ENCODE measurements at regions not wholly inside any gene's neighbourhood (a gene's known extent, or its start where the extent isn't known, plus 50 kb on each side); places are given as distances from the start of the nearest gene placed in this dataset.

- FAIRE-seq (no peak), DNase-seq (ENCODE audit: low spot score) (no peak), ATAC-seq (no peak)
- no peak overlapping the region for H3K4me3 ChIP-seq (replicated peaks in 1 of 3; ENCODE audit: insufficient read depth in 1 of 3, low read depth in 2 of 3, low read length in 3 of 3)
- 5% methylated on average over 1 of the region's 1 CpG for WGBS (ENCODE audit: low lambda C conversion rate)
- peaks cover 81% of the 10 kb centered on the region for H3K9me3 ChIP-seq (ENCODE audit: low read length)
- no peaks in the 10 kb centered on the region for H3K79me2 ChIP-seq (ENCODE audit: insufficient read depth, low read length)
- no peak overlapping the region for H2AFZ ChIP-seq (ENCODE audit: low read length)
- H3K4me2 ChIP-seq (ENCODE audit: low read depth, low read length): no peak overlapping the region
- H3K27me3 ChIP-seq (ENCODE audit: control insufficient read depth in 1 of 2, insufficient read depth in 2 of 2, low read length in 2 of 2): no peaks in the 10 kb centered on the region
- BruUV-seq (replicated peaks): no TSS peak
- H3K4me1 ChIP-seq (ENCODE audit: insufficient read depth, low read length): no peaks in the 10 kb centered on the region
- no peak overlapping the region for H3K27ac ChIP-seq (ENCODE audit: extremely low read length, insufficient read depth, low read length)
- H4K20me1 ChIP-seq (ENCODE audit: insufficient read depth, low read length): no peaks in the 10 kb centered on the region
- no peak for TF ChIP-seq JUND (CRISPR knock-in tag; IDR thresholded peaks at IDR 0.05)
- ChIA-PET CTCF (ENCODE audit: low intra/inter-chr PET ratio, low total read pairs) (no interaction called here), POLR2A (no interaction called here)
- no peak overlapping the region for H3K9ac ChIP-seq (ENCODE audit: insufficient read depth, low read depth, low read length)
- in situ Hi-C loops (cut with HindIII; ENCODE audit: extremely low pct_ligation_motif_present, low pct_unique_long_range_greater_than_20kb) (no loop called here), intact Hi-C loops (cut with micrococcal nuclease; ENCODE audit: unreplicated experiment) (loop anchor here (5.0 kb wide), 1 partner anchor 1627 kb away; no protein-coding TSS in a partner anchor)
- H3K36me3 ChIP-seq (replicated peaks in 1 of 2; ENCODE audit: control insufficient read depth in 1 of 2, insufficient read depth in 2 of 2, low read length in 2 of 2): no peaks in the 10 kb centered on the region
These were observed 1271.7 kb upstream of the SLC39A10 start for GRCh38 chr2:194385376-194385775.

GRCh38 chr2:194383401-194383800, 1273.6 kb upstream of the SLC39A10 start:
- H3K36me3 ChIP-seq (replicated peaks in 1 of 2; ENCODE audit: control insufficient read depth in 1 of 2, insufficient read depth in 2 of 2, low read length in 2 of 2): no peaks in the 10 kb centered on the region
- TF ChIP-seq ZNF724P (CRISPR knock-in tag; IDR thresholded peaks at IDR 0.05; ENCODE audit: borderline replicate concordance): peak; percentile 97
- TF ChIP-seq ARNT (IDR thresholded peaks at IDR 0.05): no peak
- TF ChIP-seq ZNF777 (CRISPR knock-in tag; IDR thresholded peaks at IDR 0.05): no peak
- TF ChIP-seq ZFP36 (IDR thresholded peaks at IDR 0.05; ENCODE audit: borderline replicate concordance, low read depth, low read length, partially characterized antibody): peak; percentile 95
- TF ChIP-seq NFKBIZ (CRISPR knock-in tag; IDR thresholded peaks at IDR 0.05): no peak
- TF ChIP-seq ZNF530 (CRISPR knock-in tag; IDR thresholded peaks at IDR 0.05; ENCODE audit: low read depth): no peak
- TF ChIP-seq RARG (CRISPR knock-in tag; IDR thresholded peaks at IDR 0.05; ENCODE audit: low read depth): no peak
- no peak for TF ChIP-seq ZSCAN22 (CRISPR knock-in tag; IDR thresholded peaks at IDR 0.05)
- TF ChIP-seq CEBPZ (IDR thresholded peaks at IDR 0.05; ENCODE audit: low read length): peak; percentile 63; the same call in 1 of the 2 replicates
- no peak for TF ChIP-seq ZNF430 (CRISPR knock-in tag; IDR thresholded peaks at IDR 0.05)
- no peak for TF ChIP-seq ZNF788 (CRISPR knock-in tag; IDR thresholded peaks at IDR 0.05; ENCODE audit: borderline replicate concordance)
- no peak for TF ChIP-seq KLF11 (CRISPR knock-in tag; IDR thresholded peaks at IDR 0.05)
- no peak for TF ChIP-seq ZNF768 (CRISPR knock-in tag; IDR thresholded peaks at IDR 0.05)
- no peak overlapping the region for H3K4me2 ChIP-seq (ENCODE audit: low read depth, low read length)
- H3K79me2 ChIP-seq (ENCODE audit: insufficient read depth, low read length): no peaks in the 10 kb centered on the region
- BruUV-seq (replicated peaks): no TSS peak
- POLR2A ChIA-PET: no interaction called here
- intact Hi-C loops (cut with micrococcal nuclease; ENCODE audit: unreplicated experiment) (no loop called here), in situ Hi-C loops (cut with HindIII; ENCODE audit: extremely low pct_ligation_motif_present, low pct_unique_long_range_greater_than_20kb) (no loop called here)
- H2AFZ ChIP-seq (ENCODE audit: low read length): no peak overlapping the region
- CTCF ChIA-PET (ENCODE audit: low intra/inter-chr PET ratio, low total read pairs): no interaction called here
- H3K9ac ChIP-seq (ENCODE audit: insufficient read depth, low read depth, low read length): no peak overlapping the region
- peaks cover 90% of the 10 kb centered on the region for H3K9me3 ChIP-seq (ENCODE audit: low read length)
- H3K27ac ChIP-seq (ENCODE audit: extremely low read length, insufficient read depth, low read length): no peak overlapping the region
- FAIRE-seq (no peak), ATAC-seq (no peak), DNase-seq (ENCODE audit: low spot score) (no peak)
- H3K4me1 ChIP-seq (ENCODE audit: insufficient read depth, low read length): no peaks in the 10 kb centered on the region
- H3K27me3 ChIP-seq (ENCODE audit: control insufficient read depth in 1 of 2, insufficient read depth in 2 of 2, low read length in 2 of 2): no peaks in the 10 kb centered on the region
- H3K4me3 ChIP-seq (replicated peaks in 1 of 3; ENCODE audit: insufficient read depth in 1 of 3, low read depth in 2 of 3, low read length in 3 of 3): no peak overlapping the region
- H4K20me1 ChIP-seq (ENCODE audit: insufficient read depth, low read length): no peaks in the 10 kb centered on the region
- 0% methylated on average over 1 of the region's 1 CpG for WGBS (ENCODE audit: low lambda C conversion rate)
